HG03460 (cell line): ENCODE measurements at regions not wholly inside any gene's neighbourhood (a gene's known extent, or its start where the extent isn't known, plus 50 kb on each side); places are given as distances from the start of the nearest gene placed in this dataset.
"Not testable (repeated sequence)": the region's sequence is repeated elsewhere in the genome, so short reads cannot be mapped to it uniquely, and the experiment has no call there.

Source experiments
- ATAC-seq: cut with Tn5 transposase; IDR thresholded peaks from one replicate; pipeline ENCODE4 v1.9.1; 2021; ENCODE audit not compliant: unreplicated experiment

GRCh38 chr21:31609081-31609480 is 50.4 kb upstream of the SOD1 start:
- ATAC-seq, result no peak

DNA sequence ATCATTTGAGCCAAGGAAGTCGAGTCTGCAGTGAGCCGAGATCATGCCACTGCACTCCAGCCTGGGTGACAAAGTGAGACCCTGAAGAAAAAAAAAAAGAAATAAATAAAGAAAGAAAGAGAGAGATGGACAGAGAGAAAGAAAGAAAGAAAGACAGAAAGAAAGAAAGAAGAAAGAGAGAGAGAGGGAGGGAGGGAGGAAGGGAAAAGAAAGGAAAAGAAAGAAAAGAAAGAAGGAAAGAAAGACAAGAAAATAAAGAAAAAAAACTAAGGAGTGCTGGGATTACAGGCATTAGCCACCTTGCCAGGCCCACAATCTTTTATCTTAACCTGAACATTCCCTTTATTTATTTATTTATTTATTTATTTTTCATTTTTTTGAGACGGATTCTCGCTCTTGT is 51.7 kb upstream of the SOD1 start:
- no peak for ATAC-seq

- ATAC-seq, result no peak
These were observed 53.2 kb upstream of the SOD1 start for GRCh38 chr21:31606081-31606874.

DNA sequence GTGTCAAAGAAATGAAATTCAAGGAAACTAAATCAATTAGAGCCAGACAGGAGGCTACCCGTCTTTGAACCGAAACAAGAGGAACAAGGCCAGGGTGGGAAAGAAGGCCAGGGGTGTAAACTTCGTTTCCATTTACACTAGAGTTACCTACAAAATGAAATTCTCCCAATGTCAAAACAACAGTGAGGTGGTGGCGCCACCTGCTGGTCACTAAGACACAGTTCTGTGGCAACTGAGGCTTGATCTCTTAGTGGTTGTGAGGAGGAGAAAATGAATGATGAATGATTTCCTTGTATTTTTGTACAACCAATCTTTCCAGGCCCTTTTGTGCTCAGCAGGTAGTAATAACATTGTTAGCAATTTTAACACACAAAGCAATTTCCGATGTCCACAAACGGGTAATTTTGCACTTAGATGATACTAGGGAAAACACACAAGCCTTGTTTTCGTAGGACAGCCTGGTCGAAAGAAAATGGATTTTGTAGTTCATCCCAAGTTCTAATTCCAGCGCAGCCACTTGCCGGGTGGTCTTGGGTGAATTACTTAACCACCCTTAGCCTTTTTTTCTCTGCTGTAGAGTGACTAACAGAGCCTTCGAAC is 54.8 kb upstream of the SOD1 start:
- ATAC-seq, result no peak

DNA sequence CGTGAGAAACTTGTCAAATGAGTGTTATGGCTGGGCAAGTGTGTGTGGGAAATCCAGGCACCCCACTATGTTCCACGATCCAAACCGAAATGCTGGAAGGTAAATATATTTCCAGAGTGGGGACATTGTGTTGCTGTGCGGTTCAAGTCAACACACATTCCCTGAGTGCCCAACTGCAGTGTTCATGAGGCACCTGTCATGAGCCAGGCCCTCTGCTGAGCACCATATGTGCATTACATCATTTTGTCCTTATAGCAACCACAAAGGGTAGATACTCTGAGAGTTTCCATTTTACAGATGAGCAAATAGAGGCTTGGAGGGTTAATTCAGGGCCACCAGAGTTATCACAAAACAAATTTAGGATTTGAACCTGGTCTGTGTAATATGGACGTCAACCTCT is 59.9 kb upstream of the SOD1 start:
- ATAC-seq, result no peak

- ATAC-seq, result no peak
These were observed 60.5 kb upstream of the SOD1 start for GRCh38 chr21:31599013-31599412.

DNA sequence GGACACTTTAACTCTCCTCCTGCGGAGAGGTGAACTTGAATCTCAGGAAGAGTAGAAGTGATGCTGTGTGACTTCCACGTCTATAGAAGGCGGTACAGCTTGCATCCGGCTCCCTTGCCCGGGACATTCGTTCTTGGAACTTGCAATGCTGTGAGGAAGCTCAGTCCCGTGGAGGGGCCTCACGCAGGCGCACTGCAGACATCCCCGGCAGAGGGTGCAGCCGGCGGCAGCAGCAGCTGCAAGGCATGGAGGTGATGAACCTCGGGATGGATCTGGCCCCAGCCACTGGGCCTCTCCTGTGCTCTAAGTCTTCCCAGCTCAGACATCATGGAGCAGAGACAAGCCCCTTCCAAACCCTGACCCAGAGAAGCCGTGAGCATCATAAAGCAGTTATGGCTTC is 61.8 kb upstream of the SOD1 start:
- no peak for ATAC-seq

DNA sequence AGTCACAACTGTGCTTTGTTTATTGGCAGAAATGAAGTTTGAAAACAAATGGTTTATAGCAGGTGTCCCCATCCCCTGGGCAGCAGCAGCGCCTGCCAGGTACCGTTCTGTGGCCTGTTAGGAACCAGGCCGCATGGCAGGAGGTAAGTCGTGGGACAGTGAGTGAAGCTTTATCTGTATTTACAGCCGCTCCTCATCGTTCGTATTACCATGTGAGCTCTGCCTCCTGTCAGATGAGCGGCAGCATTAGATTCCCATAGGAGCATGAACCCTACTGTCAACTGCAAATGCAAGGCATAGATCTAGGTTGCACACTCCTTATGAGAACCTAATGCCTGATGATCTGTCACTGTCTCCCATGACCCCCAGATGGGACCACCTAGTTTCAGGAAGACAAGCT is 63.4 kb upstream of the SOD1 start:
- ATAC-seq, result no peak

GRCh38 chr21:31594726-31595125 is 64.8 kb upstream of the SOD1 start:
- no peak for ATAC-seq

DNA sequence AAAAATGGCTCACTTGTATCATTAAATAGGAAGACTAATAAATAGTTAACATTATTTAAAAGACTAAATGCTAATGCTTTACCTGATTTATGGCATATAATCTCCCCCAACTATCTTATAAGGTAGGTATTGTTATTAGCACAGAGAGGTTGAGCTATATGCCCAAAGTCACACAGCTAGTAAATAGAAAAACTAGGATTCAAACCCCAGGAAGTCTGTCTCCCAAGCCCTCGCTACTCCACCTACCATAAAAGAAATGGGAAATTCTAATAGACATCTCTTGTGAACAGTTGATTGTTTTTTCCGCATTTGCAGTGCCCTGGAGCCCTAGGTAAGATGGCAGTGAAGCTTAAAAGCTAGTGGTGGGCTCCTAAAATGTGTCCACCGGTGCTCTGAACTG is 65.2 kb upstream of the SOD1 start:
- no peak for ATAC-seq

DNA sequence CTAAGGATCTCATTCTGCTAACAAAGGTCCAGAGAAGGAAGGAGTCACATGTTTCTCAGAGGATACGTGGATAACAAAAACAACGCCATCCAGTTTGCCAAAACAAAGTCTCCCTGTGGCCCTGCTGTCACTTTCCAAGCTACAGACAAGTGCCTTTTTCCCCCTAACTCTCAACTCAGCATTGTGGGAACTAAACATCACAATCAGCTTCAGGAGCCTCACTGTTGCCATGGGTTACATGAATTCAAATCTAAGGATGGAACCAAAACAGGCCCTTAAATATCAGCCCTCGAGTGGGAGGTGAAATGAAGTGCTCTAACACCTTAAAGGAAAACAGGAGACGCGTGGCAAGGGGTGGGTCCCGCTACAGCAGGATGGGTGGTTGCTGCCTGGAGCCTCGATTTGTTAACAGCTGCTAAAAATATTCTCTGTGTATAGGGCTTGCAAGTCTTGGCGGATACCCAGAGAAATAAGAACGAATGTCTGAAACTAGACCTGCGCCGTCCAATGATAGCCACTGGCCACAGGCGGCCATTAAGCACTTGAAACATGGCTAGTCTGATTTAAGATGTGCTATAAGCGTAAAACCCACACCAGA is 66.4 kb upstream of the SOD1 start:
- ATAC-seq, result no peak

- ATAC-seq, result no peak
These were observed 67.0 kb upstream of the SOD1 start for GRCh38 chr21:31592516-31592915.

DNA sequence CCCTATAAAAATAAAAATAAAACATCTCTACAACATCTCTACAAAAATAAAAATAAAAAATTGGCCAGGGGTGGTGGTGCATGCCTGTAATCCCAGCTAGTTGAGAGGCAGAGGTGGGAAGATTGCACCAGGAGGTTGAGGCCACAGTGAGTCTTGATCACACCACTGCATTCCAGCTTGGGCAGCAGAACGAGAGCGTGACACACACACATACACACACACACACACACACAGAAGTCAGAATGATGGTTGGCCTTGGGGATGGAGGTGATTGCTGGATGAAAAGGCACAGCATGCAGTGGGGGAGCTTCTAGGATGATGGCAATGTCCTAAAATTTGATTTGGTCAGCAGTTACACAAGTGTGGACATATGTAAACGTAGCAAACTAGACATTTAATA is 69.7 kb upstream of the SOD1 start:
- ATAC-seq, result no peak

DNA sequence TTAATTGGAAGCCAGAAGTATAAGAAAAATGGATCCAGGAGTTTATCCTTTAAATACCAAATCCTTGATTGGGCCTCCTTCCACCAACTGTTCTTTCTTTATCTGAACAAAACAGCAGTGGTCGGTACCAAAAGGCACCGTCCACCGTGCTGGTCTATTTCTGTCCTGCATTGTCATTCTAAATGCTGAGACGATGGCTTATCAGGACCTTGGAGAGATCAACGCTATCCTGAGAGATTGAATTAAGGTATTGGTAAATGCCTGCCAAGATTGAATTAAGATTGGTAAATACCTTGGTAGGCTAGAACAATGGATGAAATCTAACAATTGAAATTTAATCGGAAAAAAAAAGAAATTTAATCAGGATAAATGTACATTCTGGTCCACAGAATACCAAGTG is 73.4 kb upstream of the SOD1 start:
- no peak for ATAC-seq

GRCh38 chr21:31583937-31584336 is 75.6 kb upstream of the SOD1 start:
- ATAC-seq, result not testable (repeated sequence)

DNA sequence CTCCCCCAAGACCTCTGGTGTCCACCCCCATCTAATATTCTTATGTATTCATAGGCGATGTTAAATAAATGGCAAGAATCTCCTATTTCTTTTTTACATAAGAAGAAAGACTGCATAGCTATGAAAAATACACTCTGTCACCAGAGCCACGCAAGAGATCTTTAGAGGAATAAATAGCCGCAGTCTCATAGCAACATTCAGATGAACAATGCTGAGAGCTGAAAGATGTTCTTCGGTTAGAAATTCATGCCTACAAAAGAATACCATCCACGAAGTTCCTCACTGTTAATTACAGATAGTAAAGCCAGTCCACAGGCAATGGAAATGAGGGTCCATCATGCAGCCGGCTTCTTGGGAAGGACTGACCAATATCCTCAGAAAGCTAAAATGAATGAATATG is 76.0 kb upstream of the SOD1 start:
- no peak for ATAC-seq

DNA sequence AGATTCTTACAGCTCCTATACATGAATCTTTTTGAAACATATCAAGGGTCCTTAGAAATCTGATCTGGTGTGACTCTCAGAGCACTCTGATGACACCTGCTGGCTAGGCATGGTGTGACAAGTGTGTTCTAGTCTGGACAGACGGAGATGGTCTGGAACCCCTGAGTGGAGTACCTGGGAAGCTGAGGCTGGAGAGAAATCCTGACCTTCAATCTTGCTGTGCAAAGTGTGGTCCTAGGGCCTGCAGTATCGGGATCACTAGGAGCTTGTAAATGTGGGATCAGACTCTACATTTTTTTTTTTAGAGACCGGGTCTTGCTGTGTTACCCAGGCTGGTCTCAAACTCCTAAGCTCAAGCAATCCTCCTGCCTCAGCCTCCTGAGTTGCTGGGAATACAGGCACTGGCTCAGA is 78.6 kb upstream of the SOD1 start:
- ATAC-seq, result no peak

GRCh38 chr21:31577271-31577670 is 82.2 kb upstream of the SOD1 start:
- no peak for ATAC-seq

DNA sequence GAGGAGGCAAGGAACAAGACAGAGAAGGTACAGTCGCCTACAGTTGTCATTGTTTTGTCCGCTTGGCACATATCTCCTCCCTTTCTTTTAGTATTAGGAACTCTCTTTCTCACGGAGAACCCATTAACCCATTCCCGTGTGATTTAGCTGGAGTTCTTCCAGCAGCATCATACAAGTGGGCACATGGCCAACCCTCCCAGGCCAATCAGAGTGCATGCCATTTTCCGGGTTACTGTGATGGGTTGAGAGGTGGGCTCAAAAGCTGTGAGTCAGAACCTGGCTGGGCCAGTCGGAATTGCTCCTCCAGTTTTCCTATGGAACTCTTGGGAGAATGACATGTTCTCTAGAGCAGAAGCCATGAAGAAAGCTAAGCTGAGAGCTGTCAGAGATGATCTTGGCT is 83.1 kb upstream of the SOD1 start:
- no peak for ATAC-seq

DNA sequence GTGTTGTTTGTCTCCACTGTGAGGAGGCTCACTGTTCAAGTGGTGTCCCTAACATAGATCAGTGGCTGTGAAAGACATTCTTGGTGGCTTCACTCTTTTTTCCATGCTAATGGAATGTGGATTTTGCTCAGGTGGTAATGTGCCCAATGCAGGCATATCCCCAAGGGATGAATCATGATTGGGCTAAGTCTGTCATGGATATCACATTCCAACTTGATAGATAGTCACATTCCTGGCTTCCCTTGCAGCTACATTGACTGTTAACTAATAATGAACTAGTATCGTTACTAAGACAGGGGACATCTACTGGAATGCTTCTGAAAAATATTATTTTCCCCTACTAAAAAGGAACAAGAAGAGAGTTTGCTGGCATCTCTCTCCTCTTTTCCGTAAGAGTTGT is 86.3 kb upstream of the SOD1 start:
- ATAC-seq, result no peak

- ATAC-seq, result no peak
These were observed 87.6 kb upstream of the SOD1 start for GRCh38 chr21:31571879-31572278.

DNA sequence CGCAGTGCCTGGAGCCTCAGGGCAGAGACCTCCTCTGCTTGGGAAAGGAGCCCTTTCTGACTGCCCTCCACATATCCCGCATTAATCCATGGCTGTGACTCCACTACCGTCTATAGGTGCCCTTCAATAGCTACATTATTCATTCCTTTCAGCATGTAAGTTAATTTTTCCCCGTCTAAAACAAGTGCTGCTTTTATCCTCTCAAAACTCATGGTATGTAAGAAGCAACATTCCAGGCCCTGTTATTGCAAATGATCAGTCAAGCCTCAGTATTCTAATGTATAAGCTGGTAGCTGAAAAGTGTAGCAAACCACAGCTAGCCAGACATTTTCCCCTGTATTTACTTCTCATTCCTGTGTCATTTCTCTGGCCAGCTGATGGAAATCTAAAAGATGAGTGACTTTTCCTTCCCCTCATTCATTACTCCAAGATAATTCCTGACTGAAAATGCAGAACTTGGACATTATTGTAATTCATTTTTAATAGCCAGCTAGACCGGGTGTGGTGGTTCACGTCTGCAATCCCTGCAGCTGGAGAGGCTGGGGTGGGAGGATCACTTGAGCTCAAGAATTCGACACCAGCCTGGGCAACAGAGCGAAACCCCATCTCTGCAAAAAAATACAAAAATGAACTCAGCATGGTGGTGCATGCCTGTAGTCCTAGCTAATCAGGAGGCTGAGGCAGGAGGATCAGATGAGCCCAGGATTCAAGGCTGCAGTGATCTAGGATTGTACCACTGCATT is 88.5 kb upstream of the SOD1 start:
- no peak for ATAC-seq
